Smooth muscle cell (in vitro differentiated cells): ENCODE measurements at regions not wholly inside any gene's neighbourhood (a gene's known extent, or its start where the extent isn't known, plus 50 kb on each side); places are given as distances from the start of the nearest gene placed in this dataset.

ENCODE experiments used
- DNase-seq: peaks from one replicate; lab custom pipeline; 2025; ENCODE audit not compliant: unreplicated experiment; lab: John Stamatoyannopoulos, UW
- H2AFZ ChIP-seq: fragments of 200-600 bp; sonication (generic); 2 replicates; pipeline ENCODE4 v1.6.0; 2016; ENCODE audit warnings: antibody characterized with exemption, low read depth, mild to moderate bottlenecking
- H3F3A ChIP-seq: fragments of 200-600 bp; sonication (generic); 2 replicates; pipeline ENCODE4 v1.6.0; 2017; ENCODE audit warnings: antibody characterized with exemption, low read depth
- H3K27ac ChIP-seq: fragments of 200-600 bp; sonication (generic); 2 replicates; pipeline ENCODE4 v1.5.1; 2016; ENCODE audit warnings: low read depth, mild to moderate bottlenecking
- H3K27me3 ChIP-seq: fragments of 200-600 bp; sonication (generic); 2 replicates; pipeline ENCODE4 v1.6.1; 2016; ENCODE audit warnings: low read depth, mild to moderate bottlenecking
- H3K36me3 ChIP-seq: fragments of 200-600 bp; sonication (generic); 2 replicates; pipeline ENCODE4 v1.5.1; 2016; ENCODE audit warnings: low read depth
- H3K4me1 ChIP-seq: fragments of 200-600 bp; sonication (generic); 2 replicates; pipeline ENCODE4 v1.5.1; 2016; ENCODE audit warnings: low read depth
- H3K4me2 ChIP-seq: fragments of 200-600 bp; sonication (generic); 2 replicates; pipeline ENCODE4 v1.6.0; 2016; ENCODE audit warnings: mild to moderate bottlenecking
- H3K4me3 ChIP-seq: fragments of 200-600 bp; sonication (generic); 2 replicates; pipeline ENCODE4 v1.5.1; 2016; ENCODE audit warnings: mild to moderate bottlenecking
- H3K79me2 ChIP-seq: fragments of 200-600 bp; sonication (generic); 2 replicates; pipeline ENCODE4 v1.6.0; 2016; ENCODE audit warnings: low read depth, mild to moderate bottlenecking
- H3K9ac ChIP-seq: fragments of 200-600 bp; sonication (generic); 2 replicates; pipeline ENCODE4 v1.6.0; 2016; ENCODE audit warnings: low read depth
- H3K9me3 ChIP-seq: fragments of 200-600 bp; sonication (generic); replicated peaks from 2 replicates; pipeline ENCODE4 v1.5.1; 2016; ENCODE audit warnings: low read depth
- H4K20me1 ChIP-seq: fragments of 200-600 bp; sonication (generic); 2 replicates; pipeline ENCODE4 v1.6.0; 2016; ENCODE audit warnings: low read depth
- WGBS: methylation state at CpG from one replicate; pipeline ENCODE4 v1.1.7; 2016; ENCODE audit warnings: low lambda C conversion rate; 5-methylcytosine and 5-hydroxymethylcytosine counted together
- TF ChIP-seq, protein P1 (sequence below): fragments of 200-600 bp; sonication (generic); IDR thresholded peaks from 2 replicates; pipeline ENCODE4 v1.5.1; 2017; ENCODE audit warnings: borderline replicate concordance, mild to moderate bottlenecking, antibody characterized with exemption; ENCODE audit not compliant: insufficient read depth, poor library complexity, severe bottlenecking

DNA sequence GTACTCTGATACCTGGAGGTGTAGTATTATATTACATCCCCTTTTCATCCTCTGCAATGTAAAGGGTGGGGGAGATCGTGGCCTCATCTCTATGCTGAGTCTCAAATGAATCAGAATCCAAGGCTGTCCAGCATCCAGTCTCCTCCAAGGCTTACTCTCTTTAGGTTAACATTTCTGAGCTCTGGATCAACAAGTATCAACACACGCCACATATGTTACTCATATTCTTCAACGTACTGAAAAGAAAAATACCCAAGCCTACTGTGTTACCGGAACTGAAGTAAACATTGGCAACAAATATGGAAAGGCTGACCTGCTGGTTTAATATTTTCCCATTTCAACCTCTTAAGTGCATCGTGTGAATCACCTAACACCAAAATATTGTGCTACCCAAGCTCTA is 241.8 kb downstream of the GAS1 start:
- 59% methylated on average over 5 of the region's 5 CpGs for WGBS
- Histone ChIP-seq H3K9me3 (no peaks in the 10 kb centered on the region), H3K27me3 (no peaks in the 10 kb centered on the region), H4K20me1 (no peaks in the 10 kb centered on the region), H3K9ac (no peak overlapping the region), H3F3A (no peaks in the 10 kb centered on the region), H2AFZ (no peak overlapping the region), H3K4me3 (no peak overlapping the region), H3K27ac (peak overlapping the region; percentile 75), H3K36me3 (no peaks in the 10 kb centered on the region), H3K4me1 (no peaks in the 10 kb centered on the region), H3K4me2 (peak overlapping the region; percentile 3), H3K79me2 (no peaks in the 10 kb centered on the region)
- DNase-seq = no peak
- TF ChIP-seq, protein P1, sequence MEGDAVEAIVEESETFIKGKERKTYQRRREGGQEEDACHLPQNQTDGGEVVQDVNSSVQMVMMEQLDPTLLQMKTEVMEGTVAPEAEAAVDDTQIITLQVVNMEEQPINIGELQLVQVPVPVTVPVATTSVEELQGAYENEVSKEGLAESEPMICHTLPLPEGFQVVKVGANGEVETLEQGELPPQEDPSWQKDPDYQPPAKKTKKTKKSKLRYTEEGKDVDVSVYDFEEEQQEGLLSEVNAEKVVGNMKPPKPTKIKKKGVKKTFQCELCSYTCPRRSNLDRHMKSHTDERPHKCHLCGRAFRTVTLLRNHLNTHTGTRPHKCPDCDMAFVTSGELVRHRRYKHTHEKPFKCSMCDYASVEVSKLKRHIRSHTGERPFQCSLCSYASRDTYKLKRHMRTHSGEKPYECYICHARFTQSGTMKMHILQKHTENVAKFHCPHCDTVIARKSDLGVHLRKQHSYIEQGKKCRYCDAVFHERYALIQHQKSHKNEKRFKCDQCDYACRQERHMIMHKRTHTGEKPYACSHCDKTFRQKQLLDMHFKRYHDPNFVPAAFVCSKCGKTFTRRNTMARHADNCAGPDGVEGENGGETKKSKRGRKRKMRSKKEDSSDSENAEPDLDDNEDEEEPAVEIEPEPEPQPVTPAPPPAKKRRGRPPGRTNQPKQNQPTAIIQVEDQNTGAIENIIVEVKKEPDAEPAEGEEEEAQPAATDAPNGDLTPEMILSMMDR = no peak

DNA sequence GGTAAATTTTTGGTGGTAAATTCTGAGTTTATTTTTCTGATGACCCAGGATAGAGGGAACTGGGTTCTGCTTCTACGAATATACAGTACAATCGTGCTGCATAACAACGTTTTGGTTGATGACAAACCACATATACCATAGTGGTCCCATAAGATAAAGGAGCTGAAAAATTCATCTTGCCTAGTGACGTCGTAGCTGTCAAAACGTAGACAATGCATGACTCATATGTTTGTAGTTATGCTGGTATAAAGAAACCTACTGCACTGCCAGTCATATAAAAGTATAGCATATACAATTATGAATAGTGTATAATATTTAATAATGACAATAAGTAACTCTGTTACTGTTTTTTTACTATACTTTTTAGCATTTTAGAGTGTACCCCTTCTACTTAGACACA is 244.0 kb downstream of the GAS1 start:
- no peak overlapping the region for H2AFZ ChIP-seq
- WGBS = 72% methylated on average over 6 of the region's 6 CpGs
- no peaks in the 10 kb centered on the region for H4K20me1 ChIP-seq
- H3K9me3 ChIP-seq = no peaks in the 10 kb centered on the region
- TF ChIP-seq, protein P1 = no peak
- H3K79me2 ChIP-seq = no peaks in the 10 kb centered on the region
- H3K4me1 ChIP-seq = no peaks in the 10 kb centered on the region
- no peak for DNase-seq
- no peaks in the 10 kb centered on the region for H3K36me3 ChIP-seq
- H3K27me3 ChIP-seq = no peaks in the 10 kb centered on the region
- no peak overlapping the region for H3K9ac ChIP-seq
- H3K4me3 ChIP-seq = no peak overlapping the region
- no peak overlapping the region for H3K4me2 ChIP-seq
- H3K27ac ChIP-seq = no peak overlapping the region
- no peaks in the 10 kb centered on the region for H3F3A ChIP-seq

DNA sequence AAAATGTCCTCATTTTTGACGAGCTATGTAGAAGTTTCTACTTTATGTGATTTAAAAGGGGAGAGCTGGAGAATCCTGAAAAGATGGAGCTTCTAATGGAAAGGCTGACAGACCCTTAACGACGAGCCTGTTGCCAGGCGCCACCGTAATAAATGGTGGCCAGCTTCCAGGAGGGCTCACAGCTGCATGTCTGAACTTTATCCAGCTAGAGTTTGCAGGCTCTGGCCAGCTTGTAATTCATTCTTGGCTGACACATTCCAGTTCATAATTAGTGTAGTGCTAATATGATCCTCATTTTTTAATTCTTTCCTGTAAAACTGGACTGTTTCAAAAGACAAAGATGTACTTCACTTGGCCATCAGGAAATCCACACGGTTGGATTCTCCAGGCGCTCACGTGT is 246.7 kb downstream of the GAS1 start:
- Histone ChIP-seq H3K4me3 (no peak overlapping the region), H3K9ac (no peak overlapping the region), H3K4me1 (no peaks in the 10 kb centered on the region), H3K36me3 (no peaks in the 10 kb centered on the region), H3K27ac (no peak overlapping the region), H2AFZ (peak overlapping the region; percentile 57), H3K79me2 (no peaks in the 10 kb centered on the region), H3K4me2 (no peak overlapping the region), H3K9me3 (no peaks in the 10 kb centered on the region), H4K20me1 (no peaks in the 10 kb centered on the region), H3F3A (no peaks in the 10 kb centered on the region), H3K27me3 (no peaks in the 10 kb centered on the region)
- DNase-seq = no peak
- TF ChIP-seq, protein P1 = no peak
- WGBS = 54% methylated on average over 8 of the region's 8 CpGs

DNA sequence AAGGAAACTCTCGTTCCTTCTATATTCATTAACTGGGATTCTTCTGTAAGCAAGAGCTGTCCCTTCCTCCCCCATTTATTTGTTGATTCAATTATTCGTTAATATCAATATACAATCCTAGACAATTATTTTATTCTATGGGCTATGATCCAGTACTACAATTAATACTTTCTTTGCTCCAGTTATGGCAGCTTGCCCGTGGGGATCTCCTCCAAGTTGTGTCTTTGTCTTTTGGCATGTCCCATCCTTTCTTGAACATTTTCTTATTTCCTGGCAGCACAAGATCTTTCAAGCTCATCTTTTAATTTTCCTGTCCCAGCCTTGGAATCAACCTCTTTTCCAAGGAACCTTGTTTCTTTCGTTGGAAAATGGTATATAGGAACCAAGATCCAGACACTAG is 249.3 kb downstream of the GAS1 start:
- no peaks in the 10 kb centered on the region for H3K79me2 ChIP-seq
- WGBS = 90% methylated on average over 4 of the region's 4 CpGs
- TF ChIP-seq, protein P1 = no peak

More for the DNA sequence above, 249.3 kb downstream of the GAS1 start:
- DNase-seq = no peak
- Histone ChIP-seq H3K9me3 (no peaks in the 10 kb centered on the region), H3K36me3 (no peaks in the 10 kb centered on the region), H3K9ac (no peak overlapping the region), H3K27ac (no peak overlapping the region), H3K4me1 (no peaks in the 10 kb centered on the region), H2AFZ (no peak overlapping the region), H3K27me3 (no peaks in the 10 kb centered on the region), H4K20me1 (no peaks in the 10 kb centered on the region), H3K4me2 (no peak overlapping the region), H3K4me3 (no peak overlapping the region), H3F3A (no peaks in the 10 kb centered on the region)
